Duodenal mucosa (tissue), 2 donors: ENCODE measurements at regions not wholly inside any gene's neighbourhood (a gene's known extent, or its start where the extent isn't known, plus 50 kb on each side); places are given as distances from the start of the nearest gene placed in this dataset.
"Not testable (repeated sequence)": the region's sequence is repeated elsewhere in the genome, so short reads cannot be mapped to it uniquely, and the experiment has no call there.

Experiments used
- H3K27ac ChIP-seq: one replicate; pipeline ENCODE4 v1.7.0; 2013; ENCODE audit warnings: low read depth, low read length
- H3K27me3 ChIP-seq, 2 donors: one replicate each; pipeline ENCODE4 v1.7.0; 2013; ENCODE audit warnings: low read length in 2 of 2, control low read depth in 1 of 2; ENCODE audit not compliant: insufficient read depth in 2 of 2, control insufficient read depth in 1 of 2
- H3K36me3 ChIP-seq, 2 donors: one replicate each; pipeline ENCODE4 v1.7.0; 2013; ENCODE audit warnings: low read length in 2 of 2, control low read depth in 1 of 2; ENCODE audit not compliant: insufficient read depth in 2 of 2, control insufficient read depth in 1 of 2
- H3K4me1 ChIP-seq, 2 donors: one replicate each; pipeline ENCODE4 v1.7.0; 2013; ENCODE audit warnings: low read length in 2 of 2, control low read depth in 1 of 2; ENCODE audit not compliant: insufficient read depth in 2 of 2, control insufficient read depth in 1 of 2
- H3K4me3 ChIP-seq, 2 donors: one replicate each; pipeline ENCODE4 v1.7.0; 2013; ENCODE audit warnings: low read length in 2 of 2, low read depth in 1 of 2
- H3K9ac ChIP-seq, 2 donors: one replicate each; pipeline ENCODE4 v1.7.0; 2013; ENCODE audit warnings: low read length in 2 of 2, low read depth in 1 of 2
- H3K9me3 ChIP-seq, 2 donors: one replicate each; pipeline ENCODE4 v1.7.0; 2013; ENCODE audit warnings: low read length in 2 of 2, control low read depth in 1 of 2; ENCODE audit not compliant: control insufficient read depth in 1 of 2

- no peak overlapping the region for H3K4me3 ChIP-seq
- H3K9me3 ChIP-seq: no peaks in the 10 kb centered on the region
- H3K27ac ChIP-seq: no peak overlapping the region
- no peaks in the 10 kb centered on the region for H3K36me3 ChIP-seq
- H3K9ac ChIP-seq: no peak overlapping the region
- no peaks in the 10 kb centered on the region for H3K4me1 ChIP-seq
- no peaks in the 10 kb centered on the region for H3K27me3 ChIP-seq
These were observed 203.5 kb downstream of the TAF11L14 start for GRCh38 chr5:17837757-17838156.

- H3K36me3 ChIP-seq: no peaks in the 10 kb centered on the region
- no peak overlapping the region for H3K9ac ChIP-seq
- H3K27ac ChIP-seq: no peak overlapping the region
- no peaks in the 10 kb centered on the region for H3K4me1 ChIP-seq
- no peaks in the 10 kb centered on the region for H3K27me3 ChIP-seq
- H3K4me3 ChIP-seq: no peak overlapping the region
- no peaks in the 10 kb centered on the region for H3K9me3 ChIP-seq
These were observed 204.2 kb downstream of the TAF11L14 start for GRCh38 chr5:17838469-17838868.

- H3K27me3 ChIP-seq: no peaks in the 10 kb centered on the region
- no peak overlapping the region for H3K27ac ChIP-seq
- no peak overlapping the region for H3K4me3 ChIP-seq
- H3K36me3 ChIP-seq: no peaks in the 10 kb centered on the region
- no peak overlapping the region for H3K9ac ChIP-seq
- peaks cover 4% of the 10 kb centered on the region in 2 donors for H3K9me3 ChIP-seq
- no peaks in the 10 kb centered on the region for H3K4me1 ChIP-seq
These were observed 205.6 kb downstream of the TAF11L14 start for GRCh38 chr5:17839848-17840247.

- Histone ChIP-seq H3K27me3 (no peaks in the 10 kb centered on the region), H3K9me3 (peaks cover 4 to 5% of the 10 kb centered on the region in 2 donors), H3K4me3 (no peak overlapping the region), H3K27ac (no peak overlapping the region), H3K36me3 (no peaks in the 10 kb centered on the region), H3K4me1 (no peaks in the 10 kb centered on the region), H3K9ac (no peak overlapping the region)
These were observed 212.2 kb downstream of the TAF11L14 start for GRCh38 chr5:17846496-17846895.

- Histone ChIP-seq H3K27ac (no peak overlapping the region), H3K4me1 (no peaks in the 10 kb centered on the region), H3K9me3 (peaks cover 4 to 5% of the 10 kb centered on the region in 2 donors), H3K36me3 (no peaks in the 10 kb centered on the region), H3K27me3 (no peaks in the 10 kb centered on the region), H3K9ac (no peak overlapping the region), H3K4me3 (no peak overlapping the region)
These were observed 213.0 kb downstream of the TAF11L14 start for GRCh38 chr5:17847286-17847685.

GRCh38 chr5:17852111-17852510, 217.9 kb downstream of the TAF11L14 start:
- no peaks in the 10 kb centered on the region for H3K27me3 ChIP-seq

GRCh38 chr5:17852740-17853139, 218.5 kb downstream of the TAF11L14 start:
- Histone ChIP-seq H3K9ac (no peak overlapping the region), H3K27me3 (no peaks in the 10 kb centered on the region), H3K27ac (no peak overlapping the region), H3K4me1 (no peaks in the 10 kb centered on the region), H3K9me3 (peaks cover 0 to 4% of the 10 kb centered on the region in 2 donors), H3K4me3 (no peak overlapping the region), H3K36me3 (no peaks in the 10 kb centered on the region)

More at GRCh38 chr5:17852111-17852510, 217.9 kb downstream of the TAF11L14 start:
- Histone ChIP-seq H3K4me3 (no peak overlapping the region), H3K4me1 (no peaks in the 10 kb centered on the region), H3K9ac (no peak overlapping the region), H3K9me3 (peaks cover 0 to 4% of the 10 kb centered on the region in 2 donors), H3K36me3 (no peaks in the 10 kb centered on the region), H3K27ac (no peak overlapping the region)

GRCh38 chr5:17854901-17855300, 220.6 kb downstream of the TAF11L14 start:
- H3K27me3 ChIP-seq: no peaks in the 10 kb centered on the region
- no peak overlapping the region for H3K9ac ChIP-seq
- H3K4me3 ChIP-seq: no peak overlapping the region
- no peaks in the 10 kb centered on the region for H3K4me1 ChIP-seq
- H3K27ac ChIP-seq: no peak overlapping the region
- H3K36me3 ChIP-seq: no peaks in the 10 kb centered on the region
- peaks cover 0 to 9% of the 10 kb centered on the region in 2 donors for H3K9me3 ChIP-seq

GRCh38 chr5:17860660-17861315, 226.5 kb downstream of the TAF11L14 start:
- H3K36me3 ChIP-seq: no peaks in the 10 kb centered on the region
- H3K27me3 ChIP-seq: no peaks in the 10 kb centered on the region
- H3K9ac ChIP-seq: no peak overlapping the region
- H3K4me3 ChIP-seq: no peak overlapping the region
- no peak overlapping the region for H3K27ac ChIP-seq
- peaks cover 2 to 12% of the 10 kb centered on the region in 2 donors for H3K9me3 ChIP-seq
- H3K4me1 ChIP-seq: no peaks in the 10 kb centered on the region

- not testable (repeated sequence) for H3K27me3 ChIP-seq
- peaks cover 2 to 12% of the 10 kb centered on the region in 2 donors for H3K9me3 ChIP-seq
These were observed 230.6 kb downstream of the TAF11L14 start for GRCh38 chr5:17864903-17865302.

More at GRCh38 chr5:17864903-17865302, 230.6 kb downstream of the TAF11L14 start:
- H3K36me3 ChIP-seq, H3K27ac ChIP-seq, H3K4me1 ChIP-seq, H3K9ac ChIP-seq, H3K4me3 ChIP-seq: not testable (repeated sequence)
